GM19043 (cell line): ENCODE measurements at regions not wholly inside any gene's neighbourhood (a gene's known extent, or its start where the extent isn't known, plus 50 kb on each side); places are given as distances from the start of the nearest gene placed in this dataset.
"Not testable (repeated sequence)": the region's sequence is repeated elsewhere in the genome, so short reads cannot be mapped to it uniquely, and the experiment has no call there.

Source experiments
- ATAC-seq: cut with Tn5 transposase; IDR thresholded peaks from one replicate; pipeline ENCODE4 v1.9.1; 2021; ENCODE audit warnings: low read depth; ENCODE audit not compliant: unreplicated experiment

DNA sequence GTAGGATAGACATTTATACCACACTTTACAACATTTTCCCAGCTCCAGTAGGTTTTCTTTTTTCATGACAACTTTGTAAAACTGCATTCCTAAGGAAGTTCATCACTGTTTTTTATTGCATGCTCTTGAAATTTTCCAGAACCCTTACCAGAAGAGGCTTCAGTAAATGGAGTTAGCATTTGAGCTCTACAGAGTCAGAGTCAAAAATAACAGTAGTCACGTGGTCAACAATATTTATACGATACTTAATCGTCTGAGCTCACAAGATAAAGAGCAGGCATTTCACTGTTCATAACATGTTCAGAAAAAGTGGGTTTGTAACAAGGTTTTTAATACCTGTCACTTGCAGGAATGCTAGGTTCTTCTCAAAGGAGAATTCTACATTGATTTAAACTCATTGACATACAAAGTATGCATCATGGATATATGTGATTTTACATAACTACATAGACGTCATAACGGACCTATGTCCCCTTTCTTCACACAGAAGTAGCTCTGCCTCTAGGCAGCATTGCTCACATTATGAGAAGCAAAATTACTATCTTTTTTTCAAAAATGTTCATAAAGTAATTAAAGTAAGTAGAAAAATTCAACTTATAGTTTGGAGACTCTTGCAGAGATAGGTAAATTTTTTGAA is 187.0 kb upstream of the COL3A1 start:
- ATAC-seq = no peak

GRCh38 chr2:188787658-188788240 is 186.4 kb upstream of the COL3A1 start:
- ATAC-seq = no peak

GRCh38 chr2:188788621-188789020 is 185.6 kb upstream of the COL3A1 start:
- ATAC-seq = no peak

GRCh38 chr2:188789951-188790350 is 184.2 kb upstream of the COL3A1 start:
- ATAC-seq = no peak

DNA sequence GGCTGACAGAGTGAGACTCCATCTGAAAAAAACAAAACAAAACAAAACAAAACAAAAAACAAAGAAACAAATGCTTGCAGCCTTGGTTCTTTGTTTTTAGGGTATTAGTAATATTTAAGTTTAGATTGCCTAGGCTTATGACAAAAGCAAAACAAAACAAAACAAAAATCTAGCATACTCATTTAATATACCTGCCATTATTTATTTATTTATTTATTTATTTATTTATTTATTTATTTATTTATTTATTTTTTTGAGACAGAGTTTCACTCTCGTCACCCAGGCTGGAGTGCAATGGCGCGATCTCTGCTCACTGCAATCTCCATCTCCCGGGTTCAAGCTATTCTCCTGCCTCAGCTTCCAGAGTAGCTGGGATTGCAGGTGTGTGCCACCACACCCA is 179.7 kb upstream of the COL3A1 start:
- not testable (repeated sequence) for ATAC-seq

DNA sequence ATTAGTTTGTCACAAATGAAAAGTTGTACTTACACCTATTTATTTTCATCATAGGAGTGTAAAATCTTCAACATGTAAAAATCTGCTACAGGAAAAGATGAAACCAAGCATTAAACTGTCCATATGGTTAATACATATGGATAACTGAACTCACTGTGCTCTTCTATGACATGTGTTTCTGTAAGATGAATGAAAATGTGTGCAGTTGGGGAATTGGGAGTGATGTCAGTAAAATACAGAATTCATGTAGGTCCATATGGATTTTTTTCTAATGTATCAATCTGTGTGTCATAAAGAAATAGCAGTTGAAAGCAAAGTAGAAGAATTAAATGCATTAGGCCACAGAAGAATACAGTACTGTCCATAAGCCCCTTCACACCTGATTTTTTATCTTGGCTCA is 178.4 kb upstream of the COL3A1 start:
- ATAC-seq = no peak

DNA sequence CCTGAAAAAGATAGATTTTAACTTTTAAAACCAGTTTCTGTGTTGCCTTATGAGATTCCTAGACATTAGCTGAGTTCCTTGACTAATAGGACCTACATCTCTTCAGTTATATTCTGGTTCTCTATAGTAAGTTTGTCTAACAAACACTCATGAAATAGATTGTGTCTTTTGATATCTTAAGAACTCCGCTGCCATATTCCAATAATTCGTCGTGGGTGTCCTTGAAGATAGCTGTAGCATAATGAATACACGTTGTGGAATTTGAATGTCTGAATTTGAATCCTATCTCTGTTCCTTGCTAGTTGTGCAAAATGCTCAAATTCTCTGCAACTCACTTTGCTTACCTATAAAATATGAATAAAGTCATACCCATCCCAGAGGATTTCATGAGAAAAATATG is 176.8 kb upstream of the COL3A1 start:
- ATAC-seq = no peak

- ATAC-seq = no peak
Measured at GRCh38 chr2:188798159-188798558, 176.0 kb upstream of the COL3A1 start.

GRCh38 chr2:188805219-188805618 is 169.0 kb upstream of the COL3A1 start:
- ATAC-seq = no peak

DNA sequence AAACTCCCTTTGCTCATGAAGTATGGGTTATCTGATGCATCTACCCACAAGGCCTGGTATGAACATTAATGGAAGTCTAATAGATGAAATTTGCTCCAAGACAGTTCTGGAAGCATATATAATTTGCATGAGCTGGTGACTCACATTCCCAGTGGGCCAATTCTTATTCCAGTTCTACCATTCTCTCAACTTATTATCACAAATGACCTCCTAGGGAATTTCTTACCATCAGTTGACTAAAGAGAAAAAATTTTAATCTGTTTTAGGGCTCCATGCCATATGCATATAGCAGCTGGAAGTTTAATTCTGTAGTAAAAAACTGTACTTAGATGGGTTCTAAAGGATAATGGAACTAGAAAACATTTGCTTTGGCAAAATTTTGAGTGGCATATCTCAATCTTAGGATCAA is 165.2 kb upstream of the COL3A1 start:
- ATAC-seq = no peak

- ATAC-seq = no peak
Measured at GRCh38 chr2:188810586-188810985, 163.6 kb upstream of the COL3A1 start.

DNA sequence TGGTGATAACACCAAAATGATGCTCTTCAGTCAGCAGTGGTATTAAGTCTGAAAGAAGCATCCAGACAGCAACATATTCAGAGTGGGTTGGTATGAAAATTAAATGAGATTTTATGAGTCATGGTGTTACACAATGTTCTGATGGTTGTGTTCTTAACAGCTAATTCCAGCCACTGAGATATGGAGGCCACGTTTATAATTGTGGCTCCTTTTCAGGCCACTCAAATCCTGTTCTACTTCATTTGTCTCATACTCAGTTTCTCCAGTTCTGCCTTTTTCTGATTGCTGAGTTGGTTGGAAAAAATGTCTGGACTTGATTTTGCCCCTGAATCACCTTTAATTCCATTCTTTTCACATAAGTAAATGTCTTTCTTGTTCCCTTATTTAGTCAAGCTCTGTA is 162.7 kb upstream of the COL3A1 start:
- ATAC-seq = no peak

- no peak for ATAC-seq
Measured at GRCh38 chr2:188813315-188813714, 160.9 kb upstream of the COL3A1 start.

GRCh38 chr2:188813857-188814256 is 160.3 kb upstream of the COL3A1 start:
- no peak for ATAC-seq

GRCh38 chr2:188819011-188819410 is 155.2 kb upstream of the COL3A1 start:
- ATAC-seq = no peak

- ATAC-seq = no peak
Measured at GRCh38 chr2:188819792-188820191, 154.4 kb upstream of the COL3A1 start.

GRCh38 chr2:188820576-188820975 is 153.6 kb upstream of the COL3A1 start:
- no peak for ATAC-seq

DNA sequence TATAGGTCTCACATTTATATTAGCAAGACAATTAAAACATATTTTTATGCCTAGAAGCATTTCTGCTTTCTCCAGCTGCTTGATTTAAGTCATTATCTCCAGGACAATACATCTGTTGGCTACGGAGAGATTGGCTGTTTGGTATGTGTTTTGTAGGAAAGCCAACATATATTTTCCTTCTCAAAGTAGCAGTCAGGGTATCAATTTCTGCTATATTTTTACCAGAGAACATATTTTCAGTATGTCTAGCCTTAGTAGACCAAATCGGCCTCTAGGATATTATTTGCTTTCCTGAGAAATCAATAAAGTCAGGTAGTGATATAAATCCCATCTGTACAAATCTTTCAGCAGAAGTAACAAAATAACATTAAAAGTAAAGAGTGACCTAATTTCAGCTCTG is 150.0 kb upstream of the COL3A1 start:
- no peak for ATAC-seq

DNA sequence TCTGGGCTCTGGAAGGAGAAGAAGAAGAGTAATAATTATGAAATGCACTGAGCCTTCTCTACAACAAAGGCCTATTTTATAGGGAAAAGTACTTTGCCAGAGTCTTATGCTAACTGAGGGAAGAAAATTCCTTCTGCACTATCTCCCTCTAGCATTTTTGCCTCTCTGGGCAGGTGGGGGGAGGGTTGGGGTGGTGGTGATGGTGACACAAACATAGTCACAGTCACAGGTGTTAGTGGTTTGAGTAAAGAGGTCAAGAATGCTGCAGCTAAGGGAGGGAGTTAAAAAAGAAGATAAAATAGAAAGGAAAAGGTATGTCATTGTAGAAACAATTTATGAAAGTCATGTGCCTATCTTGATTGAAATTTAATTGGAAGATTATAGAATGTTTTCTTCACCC is 140.8 kb upstream of the COL3A1 start:
- no peak for ATAC-seq

GRCh38 chr2:188833799-188834198 is 140.4 kb upstream of the COL3A1 start:
- no peak for ATAC-seq

GRCh38 chr2:188835006-188835405 is 139.2 kb upstream of the COL3A1 start:
- ATAC-seq = no peak

DNA sequence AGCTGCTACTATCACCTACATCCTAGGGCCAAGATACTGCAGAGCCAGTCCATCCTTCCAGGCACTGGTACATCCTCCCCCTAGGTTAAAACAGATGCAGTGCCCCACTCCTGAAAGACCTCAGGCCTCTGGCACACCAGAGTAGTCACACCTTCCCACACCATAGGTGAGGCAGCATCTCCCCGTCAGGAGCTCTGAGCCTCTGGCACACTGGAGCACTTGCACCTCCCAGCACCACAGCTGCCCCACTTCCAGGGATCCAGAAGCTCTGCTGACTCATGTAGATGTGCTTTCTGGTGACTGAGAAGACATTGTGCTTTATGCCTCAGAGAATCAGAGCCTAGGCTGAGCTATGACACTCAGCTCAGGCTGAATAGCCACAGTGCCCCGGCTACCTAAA is 138.4 kb upstream of the COL3A1 start:
- no peak for ATAC-seq

GRCh38 chr2:188845692-188846091 is 128.5 kb upstream of the COL3A1 start:
- ATAC-seq = no peak
